ENCODE measurements at regions not wholly inside any gene's neighbourhood (a gene's known extent, or its start where the extent isn't known, plus 50 kb on each side); places are given as distances from the start of the nearest gene placed in this dataset.

DNA sequence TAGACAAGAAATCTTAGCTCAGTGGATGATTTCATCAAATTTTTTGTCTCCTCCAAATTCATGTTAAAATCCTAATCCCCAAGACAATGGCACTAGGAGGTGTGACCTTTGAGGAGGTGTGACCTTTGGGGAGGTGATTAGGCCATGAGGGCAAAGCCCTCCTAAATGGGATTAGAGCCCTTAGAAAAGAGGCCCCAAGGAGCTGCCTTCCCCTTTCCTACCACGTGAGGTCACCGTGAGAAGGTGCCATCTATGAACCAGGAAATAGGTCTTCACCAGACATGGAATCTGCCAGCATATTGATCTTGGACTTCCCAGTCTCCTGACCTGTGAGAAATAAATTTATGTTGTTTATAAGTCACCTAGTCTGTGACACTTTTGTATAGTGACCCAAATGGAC lies 138.7 kb downstream of the TRIM29 start:
- TF ChIP-seq POLR2A (IDR thresholded peaks at IDR 0.05), result no peak
- TF ChIP-seq CTCF (IDR thresholded peaks at IDR 0.05), result no peak
